GM20000 (cell line): ENCODE measurements at regions not wholly inside any gene's neighbourhood (a gene's known extent, or its start where the extent isn't known, plus 50 kb on each side); places are given as distances from the start of the nearest gene placed in this dataset.

ENCODE experiments used
- DNase-seq: peaks from one replicate; pipeline ENCODE4 v3.0.0; 2012; ENCODE audit warnings: low spot score
- CTCF ChIP-seq: IDR thresholded peaks from 2 replicates; pipeline ENCODE4 v1.5.1; 2012; ENCODE audit warnings: mild to moderate bottlenecking, control low read depth; ENCODE audit errors: extremely low read depth, missing control alignments

DNA sequence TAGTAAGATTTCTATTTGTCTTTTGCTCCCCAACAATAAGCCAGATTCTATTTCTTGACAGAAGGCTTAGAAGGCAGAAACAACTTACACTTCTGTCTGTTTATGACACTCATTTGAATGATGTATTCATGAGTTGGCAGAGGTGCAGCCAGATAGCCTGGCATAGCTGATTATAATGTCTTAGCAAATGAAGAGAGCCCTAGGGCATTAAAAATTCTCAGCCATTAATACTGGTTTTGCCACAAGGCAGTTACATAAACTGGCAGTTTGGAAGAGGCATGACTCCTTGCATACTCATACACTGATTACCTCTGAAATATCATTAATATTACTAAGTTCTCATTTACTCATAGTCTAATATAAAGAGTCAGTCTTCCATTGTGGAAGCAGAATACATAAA lies 728.5 kb upstream of the NDST4 start:
- no peak for DNase-seq
- TF ChIP-seq CTCF, result no peak

GRCh38 chr4:115834441-115834840 lies 721.0 kb upstream of the NDST4 start:
- DNase-seq, result no peak
- no peak for TF ChIP-seq CTCF

GRCh38 chr4:115824630-115825029 lies 711.2 kb upstream of the NDST4 start:
- no peak for TF ChIP-seq CTCF
- no peak for DNase-seq

DNA sequence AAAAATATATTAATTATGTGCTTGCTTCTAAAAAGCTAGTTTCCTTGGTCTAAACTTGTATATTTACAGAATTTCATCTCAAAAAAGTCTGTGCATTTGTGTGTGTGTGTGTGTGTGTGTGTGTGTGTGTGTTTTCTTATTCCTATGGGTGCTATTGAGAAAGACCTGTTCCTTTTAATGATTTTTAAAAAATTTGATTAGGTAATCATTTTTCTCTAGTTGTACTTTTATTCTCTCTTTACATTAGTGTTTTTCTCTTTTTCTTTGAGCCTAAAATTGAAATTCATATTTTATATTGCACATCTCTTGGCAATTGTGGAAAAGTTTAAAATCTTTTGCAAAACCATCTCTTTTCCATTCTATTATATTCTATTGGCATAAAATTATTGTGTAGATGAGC lies 690.4 kb upstream of the NDST4 start:
- DNase-seq, result no peak
- no peak for TF ChIP-seq CTCF

- no peak for DNase-seq
Measured at GRCh38 chr4:115790812-115791211, 677.4 kb upstream of the NDST4 start.

DNA sequence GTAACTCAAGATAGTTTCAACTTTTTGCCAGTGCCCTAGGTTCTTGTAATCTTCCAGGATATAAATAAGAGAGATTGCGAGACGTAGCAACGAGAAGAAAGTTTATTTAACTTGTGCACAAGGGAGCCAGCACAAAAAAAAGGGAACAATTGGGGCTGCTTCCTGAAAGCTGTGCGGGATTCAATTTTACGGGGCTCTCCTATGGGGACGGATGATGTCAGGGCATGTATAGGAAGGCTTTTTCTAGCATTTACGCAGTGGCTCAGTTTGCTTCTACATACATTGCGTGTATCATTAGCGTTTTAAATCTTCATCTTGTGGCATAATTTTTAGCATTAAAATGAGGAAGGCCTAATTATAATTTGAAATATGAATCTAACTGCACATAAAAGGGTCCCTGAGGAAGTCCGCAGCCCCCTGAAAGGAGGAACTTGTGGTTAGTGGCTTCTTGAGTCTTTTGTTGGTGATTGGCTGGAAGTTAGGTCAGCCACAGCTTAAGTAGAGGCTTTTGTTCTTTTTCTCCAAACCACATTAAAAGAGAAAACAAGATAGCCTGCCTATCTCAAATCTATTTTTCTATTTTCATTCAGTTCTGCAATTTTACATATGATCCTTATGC lies 668.2 kb upstream of the NDST4 start:
- no peak for DNase-seq
- TF ChIP-seq CTCF, result no peak

More at GRCh38 chr4:115790812-115791211, 677.4 kb upstream of the NDST4 start:
- TF ChIP-seq CTCF, result no peak

GRCh38 chr4:115780835-115781234 lies 667.4 kb upstream of the NDST4 start:
- no peak for DNase-seq
- no peak for TF ChIP-seq CTCF

DNA sequence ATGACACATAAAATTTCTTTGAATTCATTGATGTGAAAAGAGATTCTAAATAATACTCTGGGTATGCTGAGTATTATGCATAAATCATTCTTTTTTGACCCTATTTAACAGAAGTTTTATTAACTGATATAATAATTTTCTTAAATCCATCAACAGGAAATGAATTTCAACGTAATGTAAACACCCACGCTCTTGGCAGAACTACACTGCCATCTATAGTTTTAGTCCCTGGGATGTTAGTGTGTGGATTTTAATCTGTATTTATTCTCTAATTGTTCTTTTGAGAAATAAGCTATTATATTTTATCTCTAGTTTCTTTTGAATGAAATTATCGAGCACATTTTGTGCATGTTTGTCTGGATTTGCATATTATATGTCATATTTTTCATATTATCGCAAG lies 666.8 kb upstream of the NDST4 start:
- no peak for DNase-seq
- TF ChIP-seq CTCF, result no peak
